CD4-positive, CD25-positive, alpha-beta regulatory T cell (primary cell): ENCODE measurements at regions not wholly inside any gene's neighbourhood (a gene's known extent, or its start where the extent isn't known, plus 50 kb on each side); places are given as distances from the start of the nearest gene placed in this dataset.

ENCODE experiments used
- ATAC-seq, 2 donors: fragments of 150-1000 bp; cut with Tn5 transposase; one replicate each; pipeline ENCODE4 v1.10.0; 2021; ENCODE audit warnings: low read depth in 2 of 2, moderate number of reproducible peaks in 2 of 2, moderate library complexity in 1 of 2
- DNase-seq, 3 donors: peaks; one replicate each; pipeline versions ENCODE4 v3.0.0 to v3.0.0-alpha.2; 2012 to 2022; ENCODE audit warnings: mixed read lengths in 1 of 3
- H3K27ac ChIP-seq: one replicate; pipeline ENCODE4 v1.7.0; 2013; ENCODE audit warnings: mild to moderate bottlenecking, low read length; ENCODE audit not compliant: insufficient read depth, poor library complexity, severe bottlenecking
- H3K27me3 ChIP-seq: one replicate; pipeline ENCODE4 v1.7.0; 2013; ENCODE audit warnings: low read length; ENCODE audit not compliant: control insufficient read depth, insufficient read depth
- H3K36me3 ChIP-seq: one replicate; pipeline ENCODE4 v1.7.0; 2013; ENCODE audit warnings: mild to moderate bottlenecking, low read length, moderate library complexity; ENCODE audit not compliant: control insufficient read depth, insufficient read depth
- H3K4me1 ChIP-seq: 2 replicates; pipeline ENCODE4 v1.7.0; 2013; ENCODE audit warnings: mild to moderate bottlenecking, low read length; ENCODE audit not compliant: insufficient read depth, control insufficient read depth, poor library complexity, severe bottlenecking
- H3K4me3 ChIP-seq: one replicate; pipeline ENCODE4 v1.7.0; 2013; ENCODE audit warnings: low read depth, mild to moderate bottlenecking, low read length, moderate library complexity
- H3K9me3 ChIP-seq, 2 experiments: 1 replicate in 1 of 2; 2 replicates in 1 of 2; pipeline ENCODE4 v1.7.0; 2013; ENCODE audit warnings: low read length in 2 of 2, mild to moderate bottlenecking in 1 of 2, moderate library complexity in 1 of 2; ENCODE audit not compliant: control insufficient read depth in 2 of 2
- H3K27ac Mint-ChIP-seq, 3 donors: one replicate each; pipeline ENCODE4 v1.8.0; 2020 to 2022; ENCODE audit warnings: mild to moderate bottlenecking in 3 of 3, mixed read lengths in 3 of 3, moderate library complexity in 2 of 3
- H3K27me3 Mint-ChIP-seq: one replicate; pipeline ENCODE4 v1.8.0; 2022; ENCODE audit warnings: mild to moderate bottlenecking, mixed read lengths
- H3K36me3 Mint-ChIP-seq: one replicate; pipeline ENCODE4 v1.8.0; 2020; ENCODE audit warnings: mixed read lengths
- H3K4me1 Mint-ChIP-seq, 4 donors: one replicate each; pipeline ENCODE4 v1.8.0; 2020 to 2022; ENCODE audit warnings: mixed read lengths in 4 of 4, mild to moderate bottlenecking in 1 of 4
- H3K4me3 Mint-ChIP-seq, 4 donors: one replicate each; pipeline ENCODE4 v1.8.0; 2020 to 2022; ENCODE audit warnings: mild to moderate bottlenecking in 4 of 4, mixed read lengths in 4 of 4, moderate library complexity in 3 of 4
- H3K9me3 Mint-ChIP-seq, 7 donors: one replicate each; pipeline ENCODE4 v1.8.0; 2020 to 2022; ENCODE audit warnings: mixed read lengths in 7 of 7, mild to moderate bottlenecking in 3 of 7, moderate library complexity in 2 of 7

GRCh38 chrX:122790376-122791095 lies 393.5 kb upstream of the GRIA3 start:
- H3K27me3 ChIP-seq = no peaks in the 10 kb centered on the region
- Mint-ChIP-seq H3K4me1 (peaks cover 0 to 4% (median 0%) of the 10 kb centered on the region in 4 donors), H3K27ac (no peak overlapping the region), H3K27me3 (no peaks in the 10 kb centered on the region), H3K36me3 (no peaks in the 10 kb centered on the region), H3K9me3 (peaks cover 0 to 12% (median 0%) of the 10 kb centered on the region in 7 donors), H3K4me3 (no peak overlapping the region)
- no peak for DNase-seq
- no peak overlapping the region for H3K27ac ChIP-seq
- H3K4me3 ChIP-seq = no peak overlapping the region
- ATAC-seq = no peak
- no peaks in the 10 kb centered on the region for H3K36me3 ChIP-seq
- no peaks in the 10 kb centered on the region for H3K4me1 ChIP-seq
- H3K9me3 ChIP-seq = no peaks in the 10 kb centered on the region

- ATAC-seq (no peak), DNase-seq (no peak)
- Histone ChIP-seq H3K27me3 (no peaks in the 10 kb centered on the region), H3K9me3 (no peaks in the 10 kb centered on the region), H3K4me1 (no peaks in the 10 kb centered on the region), H3K4me3 (no peak overlapping the region), H3K27ac (no peak overlapping the region), H3K36me3 (no peaks in the 10 kb centered on the region)
- no peaks in the 10 kb centered on the region for H3K36me3 Mint-ChIP-seq
- H3K27me3 Mint-ChIP-seq = no peaks in the 10 kb centered on the region
- peaks cover 0 to 4% (median 0%) of the 10 kb centered on the region in 4 donors for H3K4me1 Mint-ChIP-seq
- H3K4me3 Mint-ChIP-seq = no peak overlapping the region
- H3K27ac Mint-ChIP-seq = no peak overlapping the region
- H3K9me3 Mint-ChIP-seq = peaks cover 0 to 3% (median 0%) of the 10 kb centered on the region in 7 donors
Measured at GRCh38 chrX:122813876-122814275, 370.2 kb upstream of the GRIA3 start.

GRCh38 chrX:122816288-122816687 lies 367.8 kb upstream of the GRIA3 start:
- Histone ChIP-seq H3K36me3 (no peaks in the 10 kb centered on the region), H3K9me3 (no peaks in the 10 kb centered on the region), H3K4me3 (no peak overlapping the region), H3K27me3 (no peaks in the 10 kb centered on the region), H3K4me1 (no peaks in the 10 kb centered on the region), H3K27ac (no peak overlapping the region)
- Mint-ChIP-seq H3K9me3 (peaks cover 0 to 6% (median 2%) of the 10 kb centered on the region in 7 donors), H3K27me3 (no peaks in the 10 kb centered on the region), H3K4me1 (no peaks in the 10 kb centered on the region), H3K36me3 (no peaks in the 10 kb centered on the region), H3K4me3 (no peak overlapping the region), H3K27ac (no peak overlapping the region)
- DNase-seq (peak in 1 of 3 donors; percentile 0), ATAC-seq (no peak)

GRCh38 chrX:122817321-122817955 lies 366.6 kb upstream of the GRIA3 start:
- DNase-seq = no peak
- Mint-ChIP-seq H3K4me3 (no peak overlapping the region), H3K9me3 (peaks cover under 1 to 6% (median 3%) of the 10 kb centered on the region in 7 donors), H3K36me3 (no peaks in the 10 kb centered on the region), H3K27me3 (no peaks in the 10 kb centered on the region), H3K27ac (no peak overlapping the region), H3K4me1 (no peaks in the 10 kb centered on the region)
- Histone ChIP-seq H3K27me3 (no peaks in the 10 kb centered on the region), H3K9me3 (no peaks in the 10 kb centered on the region), H3K27ac (no peak overlapping the region), H3K36me3 (no peaks in the 10 kb centered on the region), H3K4me1 (no peaks in the 10 kb centered on the region), H3K4me3 (no peak overlapping the region)
- no peak for ATAC-seq

- DNase-seq = no peak
- Mint-ChIP-seq H3K27me3 (no peaks in the 10 kb centered on the region), H3K27ac (no peak overlapping the region), H3K36me3 (no peaks in the 10 kb centered on the region), H3K4me3 (no peak overlapping the region), H3K9me3 (peaks cover 0 to 6% (median 3%) of the 10 kb centered on the region in 7 donors), H3K4me1 (no peaks in the 10 kb centered on the region)
- H3K9me3 ChIP-seq = no peaks in the 10 kb centered on the region
- no peaks in the 10 kb centered on the region for H3K4me1 ChIP-seq
- H3K27me3 ChIP-seq = no peaks in the 10 kb centered on the region
- no peak overlapping the region for H3K4me3 ChIP-seq
- ATAC-seq = no peak
- no peaks in the 10 kb centered on the region for H3K36me3 ChIP-seq
- no peak overlapping the region for H3K27ac ChIP-seq
Measured at GRCh38 chrX:122818068-122818467, 366.0 kb upstream of the GRIA3 start.

- Histone ChIP-seq H3K36me3 (no peaks in the 10 kb centered on the region), H3K27ac (no peak overlapping the region), H3K4me1 (no peaks in the 10 kb centered on the region), H3K27me3 (no peaks in the 10 kb centered on the region), H3K4me3 (no peak overlapping the region), H3K9me3 (no peaks in the 10 kb centered on the region)
- no peaks in the 10 kb centered on the region for H3K36me3 Mint-ChIP-seq
- H3K27me3 Mint-ChIP-seq = no peaks in the 10 kb centered on the region
- DNase-seq (no peak), ATAC-seq (no peak)
- no peaks in the 10 kb centered on the region for H3K4me1 Mint-ChIP-seq
- H3K9me3 Mint-ChIP-seq = peaks cover 0 to 8% (median 0%) of the 10 kb centered on the region in 7 donors
- no peak overlapping the region for H3K4me3 Mint-ChIP-seq
- no peak overlapping the region for H3K27ac Mint-ChIP-seq
Measured at GRCh38 chrX:122833230-122833629, 350.8 kb upstream of the GRIA3 start.

- ATAC-seq = no peak
- no peak overlapping the region for H3K4me3 ChIP-seq
- no peaks in the 10 kb centered on the region for H3K27me3 ChIP-seq
- no peaks in the 10 kb centered on the region for H3K36me3 ChIP-seq
- H3K4me3 Mint-ChIP-seq = no peak overlapping the region
- DNase-seq = no peak
- peaks cover 0 to 8% (median 0%) of the 10 kb centered on the region in 7 donors for H3K9me3 Mint-ChIP-seq
- no peaks in the 10 kb centered on the region for H3K9me3 ChIP-seq
- no peaks in the 10 kb centered on the region for H3K4me1 Mint-ChIP-seq
- H3K27ac ChIP-seq = no peak overlapping the region
- H3K27me3 Mint-ChIP-seq = no peaks in the 10 kb centered on the region
- H3K36me3 Mint-ChIP-seq = no peaks in the 10 kb centered on the region
- H3K27ac Mint-ChIP-seq = no peak overlapping the region
- H3K4me1 ChIP-seq = no peaks in the 10 kb centered on the region
Measured at GRCh38 chrX:122835886-122836285, 348.2 kb upstream of the GRIA3 start.

- H3K36me3 Mint-ChIP-seq = no peaks in the 10 kb centered on the region
- Histone ChIP-seq H3K4me1 (no peaks in the 10 kb centered on the region), H3K9me3 (no peaks in the 10 kb centered on the region), H3K36me3 (no peaks in the 10 kb centered on the region), H3K4me3 (no peak overlapping the region), H3K27me3 (no peaks in the 10 kb centered on the region), H3K27ac (no peak overlapping the region)
- H3K4me3 Mint-ChIP-seq = no peak overlapping the region
- no peak overlapping the region for H3K27ac Mint-ChIP-seq
- no peaks in the 10 kb centered on the region for H3K27me3 Mint-ChIP-seq
- H3K4me1 Mint-ChIP-seq = no peaks in the 10 kb centered on the region
- no peak for ATAC-seq
- DNase-seq = no peak
- peaks cover 0 to 4% (median 0%) of the 10 kb centered on the region in 7 donors for H3K9me3 Mint-ChIP-seq
Measured at GRCh38 chrX:122850326-122850725, 333.8 kb upstream of the GRIA3 start.
